ENCODE measurements at regions not wholly inside any gene's neighbourhood (a gene's known extent, or its start where the extent isn't known, plus 50 kb on each side); places are given as distances from the start of the nearest gene placed in this dataset.

DNA sequence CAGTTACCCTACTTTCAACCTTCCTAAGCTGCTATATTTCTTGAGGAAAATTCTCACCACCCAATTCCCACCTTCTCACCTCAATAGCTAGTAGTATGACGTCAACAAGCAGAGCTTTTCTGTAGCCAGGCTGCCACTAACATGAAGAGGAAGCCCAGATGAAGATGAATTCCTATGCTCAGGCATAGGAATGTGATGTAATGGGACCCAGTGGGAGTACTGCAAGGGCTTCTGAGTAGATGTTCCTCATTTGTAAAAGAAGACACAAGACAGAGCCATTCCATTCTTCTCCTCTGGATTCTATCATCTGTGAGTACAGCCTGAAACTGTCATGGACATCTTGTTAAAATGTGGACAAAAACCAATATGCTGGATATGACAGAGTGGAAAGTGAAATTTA lies 81.6 kb upstream of the KLF3 start:
- TF ChIP-seq, protein P1, sequence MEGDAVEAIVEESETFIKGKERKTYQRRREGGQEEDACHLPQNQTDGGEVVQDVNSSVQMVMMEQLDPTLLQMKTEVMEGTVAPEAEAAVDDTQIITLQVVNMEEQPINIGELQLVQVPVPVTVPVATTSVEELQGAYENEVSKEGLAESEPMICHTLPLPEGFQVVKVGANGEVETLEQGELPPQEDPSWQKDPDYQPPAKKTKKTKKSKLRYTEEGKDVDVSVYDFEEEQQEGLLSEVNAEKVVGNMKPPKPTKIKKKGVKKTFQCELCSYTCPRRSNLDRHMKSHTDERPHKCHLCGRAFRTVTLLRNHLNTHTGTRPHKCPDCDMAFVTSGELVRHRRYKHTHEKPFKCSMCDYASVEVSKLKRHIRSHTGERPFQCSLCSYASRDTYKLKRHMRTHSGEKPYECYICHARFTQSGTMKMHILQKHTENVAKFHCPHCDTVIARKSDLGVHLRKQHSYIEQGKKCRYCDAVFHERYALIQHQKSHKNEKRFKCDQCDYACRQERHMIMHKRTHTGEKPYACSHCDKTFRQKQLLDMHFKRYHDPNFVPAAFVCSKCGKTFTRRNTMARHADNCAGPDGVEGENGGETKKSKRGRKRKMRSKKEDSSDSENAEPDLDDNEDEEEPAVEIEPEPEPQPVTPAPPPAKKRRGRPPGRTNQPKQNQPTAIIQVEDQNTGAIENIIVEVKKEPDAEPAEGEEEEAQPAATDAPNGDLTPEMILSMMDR (IDR thresholded peaks at IDR 0.05 in 2 of 3, conservative IDR thresholded peaks at IDR 0.05 in 1 of 3; ENCODE audit: borderline replicate concordance in 1 of 3, insufficient read depth in 1 of 3, low read depth in 2 of 3, low read length in 2 of 3): no peak
- TF ChIP-seq TCF7L2 (IDR thresholded peaks at IDR 0.05; ENCODE audit: borderline replicate concordance, extremely low read depth, insufficient read depth, insufficient read length) (no peak), RAD21 (IDR thresholded peaks at IDR 0.05; ENCODE audit: low read depth) (no peak), ELF1 (IDR thresholded peaks at IDR 0.05; ENCODE audit: borderline replicate concordance, low read depth) (no peak), POLR2A (IDR thresholded peaks at IDR 0.05; ENCODE audit: borderline replicate concordance, extremely low read depth, insufficient read depth, insufficient read length) (no peak), EZH2 (IDR thresholded peaks at IDR 0.05) (no peak), YY1 (IDR thresholded peaks at IDR 0.05; ENCODE audit: extremely low read depth, insufficient replicate concordance, low read depth, low read length) (no peak), SP1 (IDR thresholded peaks at IDR 0.05; ENCODE audit: low read depth) (no peak), POLR2AphosphoS5 (IDR thresholded peaks at IDR 0.05; ENCODE audit: low read depth, low read length) (no peak), CEBPB (IDR thresholded peaks at IDR 0.05; ENCODE audit: low read depth) (no peak), EGR1 (IDR thresholded peaks at IDR 0.05; ENCODE audit: low read depth) (no peak), ZNF274 (IDR thresholded peaks at IDR 0.05; ENCODE audit: low read depth, low read length) (no peak)
- TF ChIP-seq, protein P2, sequence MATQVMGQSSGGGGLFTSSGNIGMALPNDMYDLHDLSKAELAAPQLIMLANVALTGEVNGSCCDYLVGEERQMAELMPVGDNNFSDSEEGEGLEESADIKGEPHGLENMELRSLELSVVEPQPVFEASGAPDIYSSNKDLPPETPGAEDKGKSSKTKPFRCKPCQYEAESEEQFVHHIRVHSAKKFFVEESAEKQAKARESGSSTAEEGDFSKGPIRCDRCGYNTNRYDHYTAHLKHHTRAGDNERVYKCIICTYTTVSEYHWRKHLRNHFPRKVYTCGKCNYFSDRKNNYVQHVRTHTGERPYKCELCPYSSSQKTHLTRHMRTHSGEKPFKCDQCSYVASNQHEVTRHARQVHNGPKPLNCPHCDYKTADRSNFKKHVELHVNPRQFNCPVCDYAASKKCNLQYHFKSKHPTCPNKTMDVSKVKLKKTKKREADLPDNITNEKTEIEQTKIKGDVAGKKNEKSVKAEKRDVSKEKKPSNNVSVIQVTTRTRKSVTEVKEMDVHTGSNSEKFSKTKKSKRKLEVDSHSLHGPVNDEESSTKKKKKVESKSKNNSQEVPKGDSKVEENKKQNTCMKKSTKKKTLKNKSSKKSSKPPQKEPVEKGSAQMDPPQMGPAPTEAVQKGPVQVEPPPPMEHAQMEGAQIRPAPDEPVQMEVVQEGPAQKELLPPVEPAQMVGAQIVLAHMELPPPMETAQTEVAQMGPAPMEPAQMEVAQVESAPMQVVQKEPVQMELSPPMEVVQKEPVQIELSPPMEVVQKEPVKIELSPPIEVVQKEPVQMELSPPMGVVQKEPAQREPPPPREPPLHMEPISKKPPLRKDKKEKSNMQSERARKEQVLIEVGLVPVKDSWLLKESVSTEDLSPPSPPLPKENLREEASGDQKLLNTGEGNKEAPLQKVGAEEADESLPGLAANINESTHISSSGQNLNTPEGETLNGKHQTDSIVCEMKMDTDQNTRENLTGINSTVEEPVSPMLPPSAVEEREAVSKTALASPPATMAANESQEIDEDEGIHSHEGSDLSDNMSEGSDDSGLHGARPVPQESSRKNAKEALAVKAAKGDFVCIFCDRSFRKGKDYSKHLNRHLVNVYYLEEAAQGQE (IDR thresholded peaks at IDR 0.05; ENCODE audit: low read depth): no peak
- TF ChIP-seq, protein P3, sequence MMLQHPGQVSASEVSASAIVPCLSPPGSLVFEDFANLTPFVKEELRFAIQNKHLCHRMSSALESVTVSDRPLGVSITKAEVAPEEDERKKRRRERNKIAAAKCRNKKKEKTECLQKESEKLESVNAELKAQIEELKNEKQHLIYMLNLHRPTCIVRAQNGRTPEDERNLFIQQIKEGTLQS (IDR thresholded peaks at IDR 0.05): no peak
